Thyroid gland (tissue), 4 donors: ENCODE measurements at regions not wholly inside any gene's neighbourhood (a gene's known extent, or its start where the extent isn't known, plus 50 kb on each side); places are given as distances from the start of the nearest gene placed in this dataset.

Experiments used
- CTCF ChIP-seq, 6 experiments: fragments of 200-600 bp in 3 of 6; fragments of 450-650 bp in 3 of 6; sonication (generic) in 3 of 6; IDR thresholded peaks; one replicate each; pipeline ENCODE4 v1.5.1; 2016 to 2019; ENCODE audit warnings: antibody characterized with exemption in 6 of 6, mild to moderate bottlenecking in 2 of 6, inconsistent platforms in 1 of 6, moderate library complexity in 1 of 6
- POLR2A ChIP-seq, 2 donors: fragments of 450-650 bp; IDR thresholded peaks; one replicate each; pipeline ENCODE4 v1.6.1; 2017; ENCODE audit warnings: antibody characterized with exemption in 2 of 2, mild to moderate bottlenecking in 2 of 2, moderate library complexity in 1 of 2

GRCh38 chr12:125491553-125491952, 426.3 kb downstream of the AACS start:
- TF ChIP-seq CTCF (IDR thresholded peaks at IDR 0.05) (no peak), POLR2A (IDR thresholded peaks at IDR 0.05) (no peak)
